Putamen (tissue), 1 donor: ENCODE measurements at regions not wholly inside any gene's neighbourhood (a gene's known extent, or its start where the extent isn't known, plus 50 kb on each side); places are given as distances from the start of the nearest gene placed in this dataset.

Experiments used
- DNase-seq: peaks from one replicate; pipeline ENCODE4 v3.0.0-alpha.2; 2016; ENCODE audit warnings: low spot score

DNA sequence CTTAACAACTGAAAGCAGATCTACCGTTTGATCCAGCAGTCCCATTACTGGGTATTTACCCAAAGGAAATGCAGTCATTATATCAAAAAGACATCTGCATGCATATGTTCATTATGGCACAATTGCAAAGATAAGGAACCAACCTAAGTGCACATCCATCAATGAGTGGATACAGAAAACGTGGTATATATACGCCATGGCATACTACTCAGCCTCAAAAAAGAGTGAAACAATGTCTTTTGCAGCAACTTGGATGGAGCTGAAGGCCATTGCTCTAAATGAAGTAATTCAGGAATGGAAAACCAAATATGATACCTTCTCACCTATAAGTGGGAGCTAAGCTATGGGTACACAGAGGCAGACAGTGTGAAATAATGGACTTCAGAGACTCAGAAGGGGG, 169.3 kb downstream of the ZBTB18 start:
- DNase-seq = no peak

DNA sequence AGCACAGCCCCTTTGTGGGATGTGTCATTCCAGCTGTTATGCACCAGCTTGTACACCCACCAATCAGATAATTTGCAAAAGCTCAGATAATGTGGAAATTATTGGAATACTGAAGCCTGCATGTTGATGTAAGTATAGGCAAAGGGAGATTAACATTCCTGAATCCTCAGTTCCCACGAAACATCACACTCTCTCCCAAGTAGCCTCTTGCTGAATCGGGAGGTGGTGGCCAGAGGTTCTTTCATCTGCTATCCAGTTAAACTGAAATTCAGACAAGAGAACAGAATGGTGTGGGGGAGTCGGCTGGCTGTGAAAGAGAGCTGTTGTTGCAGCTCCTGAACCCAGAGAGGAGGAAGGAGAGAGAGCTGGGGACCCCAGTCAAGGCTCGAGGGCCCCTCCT, 170.9 kb downstream of the ZBTB18 start:
- DNase-seq = no peak

DNA sequence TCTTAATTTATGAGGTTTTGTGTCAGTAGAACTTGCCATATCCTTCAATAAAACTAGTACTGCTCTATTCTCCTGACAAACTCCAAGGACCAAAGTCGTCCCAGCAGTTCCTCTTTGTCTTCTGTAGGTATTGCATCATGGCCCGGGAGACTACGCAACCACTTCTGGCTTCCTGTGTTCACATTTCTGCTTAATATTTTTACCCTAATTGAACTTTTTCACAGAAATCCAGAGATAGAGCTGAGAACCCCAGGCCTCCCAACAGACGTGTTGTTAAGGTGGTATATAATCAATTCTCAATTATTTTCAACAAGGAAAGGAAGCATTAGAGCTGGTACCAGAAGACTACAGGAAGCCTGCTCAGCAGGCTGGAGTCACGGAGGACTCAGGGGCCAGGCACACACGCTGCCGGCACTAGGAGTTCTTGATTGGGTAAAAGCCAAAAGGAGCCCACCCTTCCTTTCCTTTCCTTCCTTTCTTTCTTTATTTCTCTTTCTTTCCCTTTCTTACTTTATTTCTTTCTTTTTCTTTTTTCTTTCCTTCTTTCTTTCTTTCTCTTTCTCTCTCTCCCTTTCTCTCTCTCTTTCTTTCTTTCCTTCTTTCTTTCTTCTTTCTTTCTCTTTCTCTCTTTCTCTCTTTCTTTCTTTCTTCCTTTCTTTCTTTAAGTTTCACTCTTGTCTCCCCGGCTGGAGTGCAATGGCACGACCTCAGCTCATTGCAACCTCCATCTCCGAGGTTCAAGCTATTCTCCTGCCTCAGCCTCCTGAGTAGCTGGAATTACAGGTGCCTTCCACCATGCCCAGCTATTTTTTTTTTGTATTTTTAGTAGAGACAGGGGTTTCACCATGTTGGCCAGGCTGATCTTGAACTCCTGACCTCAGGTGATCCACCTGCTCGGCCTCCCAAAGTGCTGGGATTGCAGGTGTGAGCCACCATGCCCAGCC, 173.7 kb downstream of the ZBTB18 start:
- DNase-seq = no peak

DNA sequence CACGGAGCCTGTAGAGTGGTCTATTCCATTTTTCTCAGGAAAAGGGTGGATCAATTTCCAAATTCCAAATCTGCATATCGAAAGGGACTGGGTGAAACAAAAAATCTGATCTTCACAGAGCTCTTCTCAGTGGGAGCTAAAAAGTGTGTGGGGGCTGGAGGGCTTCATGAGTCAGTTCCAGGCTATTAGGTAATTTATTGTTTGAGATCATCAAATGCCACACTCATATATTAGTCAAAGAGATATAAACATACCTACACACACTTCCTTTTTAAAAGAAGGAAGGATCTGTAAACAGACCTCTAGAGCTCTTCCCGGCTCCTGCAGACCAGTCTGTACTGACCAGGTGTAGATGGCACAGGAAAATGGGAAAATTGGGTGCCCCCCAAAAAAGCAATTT, 175.4 kb downstream of the ZBTB18 start:
- no peak for DNase-seq

DNA sequence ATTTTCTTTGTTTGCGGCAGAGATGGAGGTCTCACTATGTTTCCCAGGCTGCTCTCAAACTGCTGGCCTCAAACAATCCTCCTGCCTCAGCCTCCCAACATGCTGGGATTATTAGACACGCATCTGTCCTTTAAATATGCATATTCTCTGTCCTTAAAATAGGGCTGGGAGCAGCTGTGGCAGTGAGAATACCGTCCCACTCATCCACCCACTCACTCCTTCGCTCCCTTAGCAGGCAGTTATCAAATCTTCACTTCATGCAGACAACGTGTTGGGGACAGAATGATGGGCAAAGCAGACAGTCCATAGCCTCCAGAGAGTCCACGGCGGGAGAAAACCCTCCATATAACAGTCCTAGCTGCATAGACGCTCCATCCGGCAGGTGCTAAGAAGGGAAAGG, 179.4 kb downstream of the ZBTB18 start:
- DNase-seq = no peak

DNA sequence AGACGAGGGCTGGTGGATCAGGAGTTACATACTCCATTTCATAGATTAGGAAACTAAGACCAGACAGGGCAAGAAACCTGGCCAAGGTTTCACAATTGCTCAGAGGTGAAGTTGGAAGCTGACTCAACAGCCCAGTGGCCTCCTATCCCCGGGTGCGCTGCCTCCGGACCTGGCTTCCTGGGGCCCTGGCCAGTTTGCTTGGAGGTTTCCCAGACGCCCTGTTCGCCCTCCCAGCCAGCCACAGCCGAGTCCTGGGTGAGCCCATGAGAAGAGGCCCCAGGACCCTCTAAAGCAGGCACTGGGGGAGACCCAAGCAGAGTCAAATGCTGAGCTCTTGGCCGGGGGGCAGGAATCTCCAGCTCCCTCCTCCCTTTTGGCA, 180.1 kb downstream of the ZBTB18 start:
- DNase-seq = no peak

DNA sequence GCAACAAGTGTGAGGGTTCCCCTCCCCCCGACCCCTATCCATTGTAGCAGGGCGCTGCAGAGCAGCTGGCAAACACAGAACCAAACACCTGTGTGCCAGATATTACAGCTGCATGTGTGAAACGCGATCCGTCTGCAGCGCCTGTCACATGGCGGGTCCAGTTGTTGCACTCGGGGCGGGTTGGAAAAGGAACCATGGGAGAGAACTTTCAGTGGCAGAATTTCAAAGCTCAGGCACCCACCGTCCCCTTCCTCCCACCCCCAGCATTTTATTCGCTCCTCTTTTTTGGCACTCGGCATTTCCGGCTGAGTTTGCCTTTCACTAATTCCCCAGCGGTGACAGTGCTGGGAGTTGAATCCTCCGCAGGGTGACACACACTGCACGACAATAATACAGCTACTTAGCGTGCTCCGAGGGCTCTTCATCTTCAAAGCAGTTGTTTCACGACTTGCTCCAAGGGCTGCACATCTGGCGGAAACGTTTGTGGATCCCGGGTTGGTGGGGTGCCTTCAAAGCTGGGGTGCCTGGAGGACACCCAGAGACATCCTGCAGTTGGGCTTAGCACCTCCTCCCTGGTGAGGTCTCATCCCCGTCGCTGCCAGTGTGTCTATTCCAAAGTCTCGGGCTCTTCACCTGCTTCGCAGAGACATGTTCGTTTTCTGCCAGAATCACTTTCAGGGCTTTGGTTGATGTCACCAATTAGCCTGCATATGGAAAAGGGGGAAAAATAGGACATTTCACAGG, 180.7 kb downstream of the ZBTB18 start:
- no peak for DNase-seq

DNA sequence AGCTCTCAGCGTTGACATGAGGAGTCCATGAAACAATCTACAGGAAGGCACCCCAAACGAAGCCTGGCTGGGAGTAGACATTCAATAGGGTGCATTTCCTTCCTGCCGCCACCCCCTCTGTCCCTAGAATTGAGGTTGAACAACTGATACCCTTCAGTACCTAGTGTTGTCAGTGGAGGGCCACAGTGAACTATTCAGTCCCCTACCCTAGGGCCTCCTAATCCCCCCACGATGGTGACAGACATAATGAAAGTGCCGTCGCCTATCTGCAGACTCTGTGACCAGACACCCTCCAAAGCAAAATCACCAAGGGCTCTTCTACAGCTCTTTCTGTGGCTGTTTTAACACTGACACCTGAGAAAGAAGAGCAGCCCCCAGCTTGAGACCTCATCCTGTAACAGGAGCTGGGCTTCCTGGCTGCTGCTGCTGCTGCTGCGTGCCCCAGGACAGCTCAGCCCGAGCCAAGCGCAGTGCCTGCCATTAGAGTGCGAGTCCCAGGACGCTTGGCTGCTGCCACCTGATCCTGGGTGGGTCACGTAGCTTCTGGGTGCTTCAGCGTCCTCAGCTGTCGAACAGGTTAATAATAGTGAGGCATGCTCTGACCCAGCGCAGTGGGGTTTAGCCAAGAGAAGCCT, 183.0 kb downstream of the ZBTB18 start:
- DNase-seq = no peak

DNA sequence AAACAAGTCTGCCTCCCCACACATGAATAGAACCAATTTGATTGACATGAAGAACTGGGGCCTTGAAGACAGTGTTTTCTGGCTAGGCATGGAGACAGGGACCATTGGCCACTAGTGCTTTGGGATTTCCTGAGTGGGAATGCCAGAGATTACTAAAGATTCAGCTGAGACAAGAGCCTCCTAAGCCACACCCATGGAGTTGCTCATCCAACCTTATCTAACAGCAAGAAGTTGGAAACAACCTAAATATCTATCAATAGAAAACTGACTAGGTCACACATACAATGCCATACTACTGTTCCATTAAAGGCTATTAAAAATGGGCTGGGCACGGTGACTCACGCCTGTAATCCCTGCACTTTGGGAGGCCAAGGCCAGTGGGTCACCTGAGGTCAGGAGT, 184.1 kb downstream of the ZBTB18 start:
- no peak for DNase-seq

DNA sequence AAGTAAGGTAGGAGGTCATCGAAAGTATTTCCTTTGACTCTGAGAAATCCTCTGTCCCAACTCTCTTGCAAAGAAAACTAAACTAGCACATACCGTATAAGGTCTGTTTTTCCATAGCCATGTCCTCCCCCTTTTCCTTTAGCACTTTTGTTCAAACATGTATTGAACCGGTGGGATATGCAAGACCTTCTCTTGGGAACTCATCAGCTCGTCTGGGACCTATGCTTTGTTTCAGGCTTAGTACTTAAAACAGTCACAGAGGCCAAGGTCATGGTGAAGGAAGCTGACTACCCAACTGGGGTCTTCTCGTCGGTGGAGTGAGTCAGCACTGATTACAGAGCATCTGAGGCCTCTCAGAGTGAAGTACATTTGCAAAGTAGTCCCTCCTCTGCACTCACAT, 185.0 kb downstream of the ZBTB18 start:
- DNase-seq = no peak

DNA sequence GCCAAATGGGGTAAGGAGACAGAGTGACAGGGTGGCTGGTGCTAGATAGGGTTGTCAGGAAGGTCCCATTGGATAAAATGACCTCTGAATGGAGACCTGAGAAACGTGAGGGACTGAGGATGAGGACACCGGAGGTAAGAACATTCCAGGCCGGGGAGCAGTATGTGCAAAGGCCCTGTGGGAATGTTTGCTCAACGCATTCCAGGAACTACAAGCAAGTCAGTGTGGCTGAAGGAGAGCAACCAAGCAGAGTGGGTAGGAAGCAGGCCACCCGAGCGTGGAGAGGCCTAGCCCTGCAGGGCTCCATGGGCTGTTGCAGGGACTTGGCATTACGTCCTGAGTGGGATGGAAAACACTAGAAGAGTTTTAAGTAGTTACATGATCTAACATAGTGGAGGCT, 185.6 kb downstream of the ZBTB18 start:
- no peak for DNase-seq

DNA sequence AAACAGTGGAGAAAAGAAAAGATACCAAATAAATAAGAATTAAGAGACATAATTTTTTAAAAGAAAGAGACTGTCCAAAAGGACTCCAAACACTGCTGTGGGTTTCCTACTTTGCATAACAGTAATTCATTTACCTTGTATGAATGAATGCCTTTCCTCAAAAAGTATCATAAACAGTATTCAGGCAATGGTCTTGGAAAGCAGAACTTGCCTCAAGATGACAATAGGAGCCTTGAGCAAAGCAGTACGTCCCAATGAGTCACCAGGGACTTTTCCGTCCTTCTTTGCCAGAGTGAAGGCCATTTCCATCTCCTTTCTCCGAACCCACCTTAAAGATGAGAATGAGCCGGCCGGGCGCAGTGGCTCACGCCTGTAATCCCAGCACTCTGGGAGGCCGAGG, 186.4 kb downstream of the ZBTB18 start:
- no peak for DNase-seq

DNA sequence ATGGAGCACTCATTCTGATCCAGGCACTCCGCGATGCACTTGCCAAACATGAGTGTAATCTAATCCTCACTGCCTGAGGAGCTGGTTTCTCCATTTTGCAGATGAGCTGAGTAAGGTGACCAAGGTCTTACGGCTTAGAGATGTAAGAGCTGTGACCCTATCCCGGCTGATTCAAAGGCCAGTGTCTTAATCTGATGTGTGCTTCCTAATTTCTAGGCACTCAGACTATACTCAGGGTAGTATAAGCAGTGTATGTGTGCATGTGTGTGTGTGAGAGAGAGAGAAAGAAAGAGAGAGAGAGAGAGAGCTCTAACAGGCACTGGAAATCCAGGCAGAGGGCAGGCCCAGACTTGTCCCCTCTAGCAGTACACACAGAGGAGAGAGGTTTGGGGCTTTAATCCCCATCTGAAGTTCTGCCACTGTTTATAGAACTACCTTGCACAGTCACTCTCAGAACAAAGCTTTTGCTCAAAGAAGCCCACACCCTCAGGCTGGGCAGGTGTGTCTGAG, 188.2 kb downstream of the ZBTB18 start:
- no peak for DNase-seq

DNA sequence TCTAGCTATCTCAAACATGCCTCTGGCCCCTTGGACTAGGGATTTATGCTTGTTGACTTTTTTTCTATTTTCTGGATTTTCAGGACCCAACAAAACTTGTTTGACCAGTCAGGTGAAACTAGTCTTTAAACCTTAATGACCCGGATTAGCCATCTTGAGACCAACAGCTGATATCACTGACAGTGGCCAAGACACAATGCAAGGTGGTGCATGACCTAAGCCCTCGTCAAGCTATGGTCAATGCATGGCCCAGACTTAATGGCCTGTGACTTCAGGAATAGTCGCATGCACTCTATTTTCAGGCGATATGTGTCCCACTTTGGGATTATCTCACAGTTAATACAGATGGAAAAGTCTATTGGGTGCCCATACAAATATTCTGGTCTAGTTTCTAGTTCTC, 190.4 kb downstream of the ZBTB18 start:
- DNase-seq = no peak

DNA sequence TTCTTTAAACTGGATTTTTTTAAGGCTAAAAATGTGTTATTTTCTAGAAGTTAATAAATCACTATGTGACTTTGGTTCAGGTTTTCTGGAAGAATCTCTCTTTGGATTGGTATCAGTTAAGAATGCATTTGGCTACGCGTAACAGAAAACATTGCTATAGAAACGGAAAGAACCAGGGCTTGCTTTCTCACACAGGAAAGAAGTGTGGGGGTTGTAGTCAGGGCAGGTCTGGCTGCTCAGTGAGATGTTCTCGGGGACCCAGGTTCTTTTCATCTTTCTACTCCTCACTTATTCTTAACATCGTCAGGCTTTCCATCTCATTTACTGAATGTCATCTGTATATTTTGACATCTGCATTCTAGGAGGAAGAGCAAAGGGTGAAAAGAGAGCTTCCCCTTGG, 191.4 kb downstream of the ZBTB18 start:
- no peak for DNase-seq

DNA sequence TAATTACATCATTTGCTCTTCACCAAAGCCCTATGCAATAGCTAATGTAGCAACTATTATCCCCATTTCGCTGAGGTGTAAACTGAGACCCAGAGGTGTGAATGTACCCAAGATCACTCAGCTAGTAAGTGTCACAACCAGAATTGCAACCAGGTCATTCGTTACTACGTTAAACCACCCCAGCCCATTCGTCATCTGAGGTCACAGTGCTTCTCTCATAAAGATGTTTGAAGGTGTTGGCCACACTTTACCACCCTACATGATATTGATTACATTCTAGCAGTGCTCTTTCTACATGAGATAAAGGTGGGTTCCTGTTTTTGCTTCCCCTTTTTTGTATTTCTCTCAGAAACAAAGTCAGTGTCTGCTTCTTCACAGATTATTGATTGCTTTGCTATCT, 195.3 kb downstream of the ZBTB18 start:
- DNase-seq = no peak

DNA sequence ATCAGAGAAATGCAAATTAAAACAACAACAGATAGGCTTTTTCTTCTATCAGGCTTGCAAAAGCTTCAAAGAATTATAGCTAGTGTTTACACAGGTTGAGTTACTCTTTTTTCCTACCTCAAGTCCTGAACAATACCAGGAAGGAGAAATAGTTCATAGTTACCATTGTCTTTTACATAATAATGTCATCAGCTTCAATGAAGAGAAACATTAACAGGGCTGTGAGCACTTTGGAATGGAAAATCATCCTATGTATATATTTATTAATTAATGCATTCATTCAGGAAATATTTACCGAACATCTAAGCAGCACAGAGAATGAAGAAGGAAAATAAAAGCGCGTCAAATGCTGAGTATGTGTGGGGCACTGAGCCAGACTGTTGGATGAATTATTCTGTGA, 197.3 kb downstream of the ZBTB18 start:
- DNase-seq = no peak

DNA sequence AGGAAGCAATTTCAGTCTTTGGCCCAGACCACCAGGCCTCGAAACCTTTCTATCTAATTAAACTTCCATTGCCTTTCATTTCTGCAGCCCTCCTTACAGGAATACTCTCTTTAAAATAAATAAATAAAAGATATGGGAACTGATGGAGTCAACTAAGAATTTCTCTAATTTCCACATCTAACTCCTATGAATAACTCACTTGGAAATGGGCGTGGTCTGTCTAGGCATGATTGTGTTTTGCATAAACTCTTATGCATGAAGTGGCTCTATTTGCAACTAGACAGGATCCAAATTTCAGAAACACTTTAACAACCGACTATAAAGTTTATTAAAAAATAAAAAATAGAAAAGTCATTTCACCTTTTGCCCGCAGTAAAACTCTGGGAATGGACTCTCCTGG, 199.5 kb downstream of the ADSS2 start:
- DNase-seq = no peak

DNA sequence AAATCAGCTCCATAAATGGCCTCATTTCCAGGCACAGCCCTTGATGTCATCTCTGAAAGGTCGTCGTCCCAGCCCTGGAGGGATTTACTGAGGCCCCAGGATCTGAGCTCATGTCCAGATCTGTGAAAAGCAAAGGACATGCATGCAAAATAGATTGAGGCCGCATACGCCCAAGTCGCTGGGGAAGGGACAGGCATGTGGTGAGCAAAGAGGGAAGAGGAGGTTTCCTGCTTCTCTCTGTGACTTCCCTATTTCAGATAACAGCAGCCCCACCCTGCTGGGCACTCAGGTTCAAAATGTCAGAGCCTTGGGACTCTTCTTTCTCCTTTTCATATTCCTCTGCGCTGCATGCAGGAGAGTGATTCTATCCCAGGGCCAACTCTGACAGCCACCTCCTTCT, 197.2 kb downstream of the ADSS2 start:
- no peak for DNase-seq

DNA sequence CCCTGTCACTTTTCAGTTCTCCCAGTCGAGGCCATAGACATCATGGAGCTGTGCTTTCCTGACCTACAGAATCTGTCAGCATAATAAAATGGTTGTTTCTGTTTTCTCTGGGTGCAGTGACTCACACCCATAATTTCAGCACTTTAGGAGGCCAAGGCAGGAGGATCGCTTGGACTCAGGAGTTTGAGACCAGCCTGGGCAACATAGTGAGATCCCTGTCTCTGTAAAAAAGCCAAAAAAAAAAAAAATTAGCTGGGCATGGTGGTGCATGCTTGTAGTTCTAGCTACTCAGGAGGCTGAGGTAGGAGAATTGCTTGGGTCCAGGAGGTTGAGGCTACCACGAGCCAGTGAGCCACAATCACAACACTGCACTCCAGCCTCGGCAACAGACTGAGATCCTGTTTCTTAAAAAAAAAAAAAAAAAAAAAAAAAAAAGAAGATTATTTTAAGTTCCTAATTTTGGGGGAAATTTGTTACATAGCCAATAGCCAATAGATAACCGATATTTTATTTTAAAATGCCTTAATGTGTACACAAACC, 196.2 kb downstream of the ADSS2 start:
- no peak for DNase-seq

DNA sequence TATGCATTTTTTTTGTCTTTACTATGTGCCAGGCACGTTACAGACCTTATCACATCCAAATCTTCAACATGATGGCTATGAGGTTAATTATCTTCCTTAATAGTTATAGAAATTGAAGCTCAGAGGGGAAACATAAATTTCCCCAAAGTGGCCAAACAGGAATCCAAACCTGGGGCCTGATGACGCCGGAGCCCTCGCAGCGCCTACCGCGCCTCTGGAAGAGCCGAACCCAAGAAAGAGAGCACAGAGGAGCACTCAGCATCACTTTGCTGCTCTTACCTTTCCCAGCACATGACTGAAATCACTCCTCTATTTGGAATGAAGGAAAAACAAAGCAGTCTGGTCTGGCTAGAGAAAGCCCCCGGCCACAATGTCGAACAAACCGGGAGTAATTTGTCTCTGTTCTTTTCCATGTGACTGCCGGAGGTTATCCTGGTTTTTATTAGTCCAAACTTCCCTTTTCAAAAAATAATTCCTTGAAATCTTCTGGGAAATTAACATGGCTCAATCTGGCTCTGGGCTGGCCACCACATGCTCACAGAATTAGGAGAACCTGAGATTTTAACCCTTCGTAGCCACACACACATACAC, 195.5 kb downstream of the ADSS2 start:
- DNase-seq = no peak

DNA sequence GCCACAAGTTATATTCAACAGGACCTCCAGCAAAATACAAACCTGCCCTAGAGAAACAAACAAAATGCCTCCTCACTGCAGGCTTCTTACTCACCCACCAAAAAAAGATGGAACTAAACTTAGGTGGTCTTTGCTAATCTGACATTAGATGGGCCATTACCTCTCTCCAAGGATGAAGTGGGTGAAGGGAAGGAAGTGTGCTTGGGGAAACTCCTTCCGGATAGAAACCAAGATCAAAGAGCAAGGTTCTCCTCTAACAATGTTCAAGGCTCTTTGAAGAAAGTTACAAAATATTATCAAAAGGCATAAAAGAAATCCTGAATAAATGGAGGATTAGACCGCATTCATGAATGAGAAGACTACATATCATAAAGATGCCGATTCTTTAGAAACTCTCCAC, 187.5 kb downstream of the ADSS2 start:
- DNase-seq = no peak
